Erythroblast (primary cell): ENCODE measurements at regions not wholly inside any gene's neighbourhood (a gene's known extent, or its start where the extent isn't known, plus 50 kb on each side); places are given as distances from the start of the nearest gene placed in this dataset.

Source experiments
- GATA1 ChIP-seq: IDR thresholded peaks from 2 replicates; pipeline ENCODE4 v1.6.1; 2011; ENCODE audit warnings: low read depth, mild to moderate bottlenecking, control low read depth, low read length, moderate library complexity
- POLR2A ChIP-seq: IDR thresholded peaks from 2 replicates; pipeline ENCODE4 v1.6.1; 2011; ENCODE audit warnings: mild to moderate bottlenecking, low read length

DNA sequence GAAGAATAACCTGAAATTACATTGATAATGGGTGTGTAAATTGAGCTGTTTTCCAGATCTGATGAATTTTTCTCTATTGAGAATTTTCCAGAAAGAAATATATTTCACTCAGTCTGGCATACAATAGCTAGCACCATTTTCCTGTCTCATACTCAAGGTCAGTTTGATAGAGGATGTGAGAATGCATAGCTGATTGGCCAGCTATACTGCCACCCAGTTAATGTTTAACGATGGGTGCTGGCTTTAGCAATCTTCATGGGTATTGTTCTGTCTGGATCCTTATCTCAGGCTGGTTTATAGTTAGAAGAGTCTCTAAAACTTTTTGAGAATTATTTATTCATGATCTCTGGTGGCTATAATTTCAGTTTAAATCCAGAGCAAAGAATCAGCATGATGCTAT, 147.4 kb downstream of the HDGFL1 start:
- TF ChIP-seq POLR2A (no peak), GATA1 (no peak)
